ENCODE measurements at regions not wholly inside any gene's neighbourhood (a gene's known extent, or its start where the extent isn't known, plus 50 kb on each side); places are given as distances from the start of the nearest gene placed in this dataset.

DNA sequence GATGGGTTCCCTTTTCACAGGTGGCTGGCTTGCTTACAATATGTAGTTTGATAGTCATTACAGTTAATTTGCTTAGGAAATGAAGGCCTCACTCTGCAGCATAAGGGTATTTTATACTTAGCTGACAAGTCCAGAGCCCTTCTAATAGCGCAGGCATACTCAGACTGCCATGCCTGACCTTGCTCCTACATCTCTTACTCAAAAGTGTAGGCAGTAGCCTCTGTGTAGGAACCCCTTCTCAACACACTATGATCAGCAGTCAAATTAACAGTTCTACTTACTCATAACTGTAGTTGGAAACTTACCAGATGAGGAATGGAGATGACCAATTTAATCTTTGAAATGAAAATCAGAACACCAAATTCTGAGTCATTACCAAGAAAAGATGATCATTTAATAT is 373.5 kb downstream of the TBC1D32 start:
- H3K4me3 ChIP-seq (ENCODE audit: control insufficient read depth, low read depth, low read length): no peak overlapping the region
- TF ChIP-seq, protein P1, sequence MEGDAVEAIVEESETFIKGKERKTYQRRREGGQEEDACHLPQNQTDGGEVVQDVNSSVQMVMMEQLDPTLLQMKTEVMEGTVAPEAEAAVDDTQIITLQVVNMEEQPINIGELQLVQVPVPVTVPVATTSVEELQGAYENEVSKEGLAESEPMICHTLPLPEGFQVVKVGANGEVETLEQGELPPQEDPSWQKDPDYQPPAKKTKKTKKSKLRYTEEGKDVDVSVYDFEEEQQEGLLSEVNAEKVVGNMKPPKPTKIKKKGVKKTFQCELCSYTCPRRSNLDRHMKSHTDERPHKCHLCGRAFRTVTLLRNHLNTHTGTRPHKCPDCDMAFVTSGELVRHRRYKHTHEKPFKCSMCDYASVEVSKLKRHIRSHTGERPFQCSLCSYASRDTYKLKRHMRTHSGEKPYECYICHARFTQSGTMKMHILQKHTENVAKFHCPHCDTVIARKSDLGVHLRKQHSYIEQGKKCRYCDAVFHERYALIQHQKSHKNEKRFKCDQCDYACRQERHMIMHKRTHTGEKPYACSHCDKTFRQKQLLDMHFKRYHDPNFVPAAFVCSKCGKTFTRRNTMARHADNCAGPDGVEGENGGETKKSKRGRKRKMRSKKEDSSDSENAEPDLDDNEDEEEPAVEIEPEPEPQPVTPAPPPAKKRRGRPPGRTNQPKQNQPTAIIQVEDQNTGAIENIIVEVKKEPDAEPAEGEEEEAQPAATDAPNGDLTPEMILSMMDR (IDR thresholded peaks at IDR 0.05; ENCODE audit: control insufficient read depth, insufficient read depth, low read depth, low read length, missing control alignments): no peak
- DNase-seq (ENCODE audit: low read depth): no peak

DNA sequence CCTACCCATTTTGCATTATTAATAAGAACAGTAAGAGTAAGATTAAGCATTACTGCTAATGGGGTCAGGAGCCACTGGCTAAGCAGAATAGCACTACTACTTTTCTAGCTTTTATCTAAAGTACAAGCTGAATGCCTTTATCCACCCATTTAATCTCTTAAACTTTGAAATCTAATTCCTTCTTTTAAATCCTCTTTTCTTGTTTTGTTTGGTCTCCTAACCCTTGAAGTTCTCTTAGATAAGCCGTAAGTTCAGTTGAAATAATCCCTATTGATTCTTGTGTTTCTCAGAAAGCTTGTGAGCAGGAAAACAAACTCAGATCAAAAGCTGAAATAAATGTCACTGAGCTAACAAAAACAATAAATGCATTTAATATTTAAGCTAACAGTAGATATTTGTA is 380.2 kb downstream of the TBC1D32 start:
- no peak overlapping the region for H3K4me3 ChIP-seq (ENCODE audit: control insufficient read depth, low read depth, low read length)
- TF ChIP-seq, protein P1 (IDR thresholded peaks at IDR 0.05; ENCODE audit: control insufficient read depth, insufficient read depth, low read depth, low read length, missing control alignments): no peak
- no peak for DNase-seq (ENCODE audit: low read depth)

DNA sequence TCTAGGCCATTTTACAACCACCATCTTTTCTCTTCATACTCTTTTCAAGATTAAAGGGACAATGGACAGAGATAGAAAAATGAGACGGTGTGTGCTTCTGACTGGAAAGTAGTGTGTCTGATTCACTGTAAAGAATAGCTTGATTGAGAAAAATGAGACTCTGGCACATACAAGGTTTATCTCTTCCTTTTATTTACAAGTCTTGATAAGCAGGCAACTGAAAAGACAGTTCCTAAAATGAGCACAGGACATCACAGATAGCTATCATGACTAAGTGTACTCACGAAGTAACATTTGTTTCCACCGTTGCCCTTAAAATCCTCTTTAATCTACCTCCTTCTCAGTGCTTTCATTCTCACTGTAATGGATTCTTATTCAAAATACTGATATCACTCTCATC is 383.0 kb downstream of the TBC1D32 start:
- TF ChIP-seq, protein P1 (IDR thresholded peaks at IDR 0.05; ENCODE audit: control insufficient read depth, insufficient read depth, low read depth, low read length, missing control alignments): no peak
- no peak overlapping the region for H3K4me3 ChIP-seq (ENCODE audit: control insufficient read depth, low read depth, low read length)
- DNase-seq (ENCODE audit: low read depth): no peak

DNA sequence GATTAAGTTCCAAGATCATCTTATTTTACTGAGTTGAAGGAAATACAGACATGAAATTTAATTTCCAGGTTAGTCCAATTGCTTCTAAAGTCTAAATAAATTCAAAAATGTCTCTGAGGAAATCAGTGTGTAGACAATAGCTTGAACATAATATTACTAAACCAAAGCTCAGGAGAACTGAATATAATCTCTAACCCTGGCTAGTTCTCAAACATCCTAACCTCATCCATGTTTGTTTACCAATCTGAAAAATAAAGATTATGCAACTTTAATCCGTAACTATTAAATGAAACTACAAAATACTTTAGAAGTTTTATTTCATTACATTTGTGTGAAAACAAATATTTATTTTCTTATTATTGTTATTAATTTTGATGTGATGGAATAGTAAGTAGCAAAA is 387.2 kb downstream of the TBC1D32 start:
- no peak for DNase-seq (ENCODE audit: low read depth)
- TF ChIP-seq, protein P1 (IDR thresholded peaks at IDR 0.05; ENCODE audit: control insufficient read depth, insufficient read depth, low read depth, low read length, missing control alignments): no peak
- H3K4me3 ChIP-seq (ENCODE audit: control insufficient read depth, low read depth, low read length): no peak overlapping the region

DNA sequence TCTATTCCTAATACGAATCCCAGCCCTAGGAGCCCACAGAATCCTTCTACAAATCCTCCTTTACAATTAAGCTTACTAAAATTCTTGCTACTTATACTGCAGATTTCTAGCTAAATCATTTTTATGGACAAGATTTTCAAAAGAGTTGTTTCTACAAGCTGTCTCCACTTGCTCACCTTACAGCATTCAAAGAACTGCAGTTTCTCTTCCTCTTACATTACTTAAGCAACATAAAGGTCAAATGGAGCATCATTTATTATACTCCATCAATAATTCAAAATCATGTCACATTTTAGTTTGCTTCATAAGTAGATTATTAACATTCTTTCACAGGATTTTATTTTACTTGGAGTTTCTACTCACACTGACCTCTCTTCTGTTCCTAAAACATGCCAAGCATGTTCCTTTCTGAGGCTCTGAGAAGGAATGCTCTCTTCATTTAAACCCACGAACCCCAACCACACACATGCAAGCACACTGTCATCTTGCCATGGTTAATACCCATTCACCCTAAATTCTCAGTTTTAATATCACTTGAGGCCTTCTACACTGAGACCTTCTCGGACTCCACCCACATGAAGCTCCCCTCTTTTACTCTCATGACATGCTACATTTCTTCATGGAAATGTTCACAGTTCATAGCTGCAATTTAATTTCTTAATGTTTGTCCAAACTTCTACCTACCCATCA is 388.2 kb downstream of the TBC1D32 start:
- no peak overlapping the region for H3K4me3 ChIP-seq (ENCODE audit: control insufficient read depth, low read depth, low read length)
- TF ChIP-seq, protein P1 (IDR thresholded peaks at IDR 0.05; ENCODE audit: control insufficient read depth, insufficient read depth, low read depth, low read length, missing control alignments): no peak
- no peak for DNase-seq (ENCODE audit: low read depth)

DNA sequence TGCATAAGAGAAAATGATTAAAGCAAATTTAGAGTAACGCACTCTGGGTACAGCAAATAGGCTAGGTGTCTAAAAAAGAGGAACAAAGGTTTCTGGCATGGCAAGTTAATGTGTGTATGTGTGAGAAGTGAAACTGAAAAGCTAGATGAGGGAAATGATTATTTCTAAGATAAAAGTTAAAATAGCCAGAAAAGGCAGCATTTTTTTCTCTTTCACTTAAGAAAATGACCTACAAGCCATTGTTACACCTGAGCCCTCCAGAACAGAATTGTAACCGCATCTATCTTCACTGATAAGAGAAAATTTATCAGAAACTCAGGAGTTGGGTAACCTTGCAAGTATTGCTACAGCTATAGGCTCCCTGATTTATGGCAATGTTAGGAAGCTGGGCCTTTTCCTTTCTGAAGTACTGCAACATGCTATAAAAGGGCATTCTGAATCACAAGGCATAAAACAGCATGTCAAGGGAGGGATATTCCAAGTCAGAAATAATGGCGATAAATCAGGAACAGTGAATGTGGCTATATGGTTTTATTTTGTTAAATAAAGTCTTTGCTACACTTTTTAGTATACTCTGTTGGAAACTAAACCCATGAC is 395.3 kb downstream of the TBC1D32 start:
- TF ChIP-seq, protein P1 (IDR thresholded peaks at IDR 0.05; ENCODE audit: control insufficient read depth, insufficient read depth, low read depth, low read length, missing control alignments): no peak
- no peak overlapping the region for H3K4me3 ChIP-seq (ENCODE audit: control insufficient read depth, low read depth, low read length)

More for the DNA sequence above, 395.3 kb downstream of the TBC1D32 start:
- DNase-seq (ENCODE audit: low read depth): no peak
